MCF 10A (cell line): ENCODE measurements at regions not wholly inside any gene's neighbourhood (a gene's known extent, or its start where the extent isn't known, plus 50 kb on each side); places are given as distances from the start of the nearest gene placed in this dataset.

Experiments
- BruUV-seq: library from RNA; stranded (reverse); fragments of 400-500 nt; replicated peaks from 2 replicates; lab custom pipeline; 2021; lab: Mats Ljungman, UMichigan
- CTCF ChIA-PET: fragments of 300-600 bp; sonication (Branson Sonifier 250); formaldehyde crosslinking; extraction: SDS; loops from one replicate; lab custom pipeline; 2021; ENCODE audit warnings: antibody characterized with exemption, inconsistent platforms; lab: Yijun Ruan, JAX
- POLR2A ChIA-PET: fragments of 300-600, 350-650 bp; sonication (Branson Sonifier 250); formaldehyde crosslinking; extraction: SDS; loops from one replicate; lab custom pipeline; 2020; ENCODE audit warnings: antibody characterized with exemption, inconsistent platforms; lab: Yijun Ruan, JAX
- DNase-seq: peaks from one replicate; pipeline ENCODE4 v3.0.0-alpha.2; 2018; ENCODE audit not compliant: unreplicated experiment
- H3K27ac Mint-ChIP-seq: one replicate; pipeline ENCODE4 v1.8.0; 2022; ENCODE audit warnings: mild to moderate bottlenecking, low read depth, mixed read lengths; ENCODE audit not compliant: unreplicated experiment
- H3K27me3 Mint-ChIP-seq: one replicate; pipeline ENCODE4 v1.8.0; 2022; ENCODE audit warnings: mixed read lengths; ENCODE audit not compliant: insufficient read depth, unreplicated experiment
- H3K36me3 Mint-ChIP-seq: one replicate; pipeline ENCODE4 v1.8.0; 2022; ENCODE audit warnings: mild to moderate bottlenecking, moderate library complexity, mixed read lengths; ENCODE audit not compliant: insufficient read depth, unreplicated experiment
- H3K4me1 Mint-ChIP-seq: one replicate; pipeline ENCODE4 v1.8.0; 2022; ENCODE audit warnings: mixed read lengths; ENCODE audit not compliant: insufficient read depth, unreplicated experiment
- H3K4me3 Mint-ChIP-seq: one replicate; pipeline ENCODE4 v1.8.0; 2022; ENCODE audit warnings: mild to moderate bottlenecking, moderate library complexity, mixed read lengths; ENCODE audit not compliant: unreplicated experiment
- H3K9me3 Mint-ChIP-seq: one replicate; pipeline ENCODE4 v1.8.0; 2022; ENCODE audit warnings: mixed read lengths; ENCODE audit not compliant: unreplicated experiment
- intact Hi-C: fragments of 100-400 bp; cut with micrococcal nuclease; formaldehyde crosslinking; loops from 2 replicates; pipeline ENCODE4 v1.14.1; 2022
- TF ChIP-seq, protein P1 (sequence below): fragments of 200-600 bp; IDR thresholded peaks from one replicate; pipeline ENCODE4 v1.8.0; 2022; ENCODE audit warnings: antibody characterized with exemption, mild to moderate bottlenecking; ENCODE audit not compliant: unreplicated experiment

DNA sequence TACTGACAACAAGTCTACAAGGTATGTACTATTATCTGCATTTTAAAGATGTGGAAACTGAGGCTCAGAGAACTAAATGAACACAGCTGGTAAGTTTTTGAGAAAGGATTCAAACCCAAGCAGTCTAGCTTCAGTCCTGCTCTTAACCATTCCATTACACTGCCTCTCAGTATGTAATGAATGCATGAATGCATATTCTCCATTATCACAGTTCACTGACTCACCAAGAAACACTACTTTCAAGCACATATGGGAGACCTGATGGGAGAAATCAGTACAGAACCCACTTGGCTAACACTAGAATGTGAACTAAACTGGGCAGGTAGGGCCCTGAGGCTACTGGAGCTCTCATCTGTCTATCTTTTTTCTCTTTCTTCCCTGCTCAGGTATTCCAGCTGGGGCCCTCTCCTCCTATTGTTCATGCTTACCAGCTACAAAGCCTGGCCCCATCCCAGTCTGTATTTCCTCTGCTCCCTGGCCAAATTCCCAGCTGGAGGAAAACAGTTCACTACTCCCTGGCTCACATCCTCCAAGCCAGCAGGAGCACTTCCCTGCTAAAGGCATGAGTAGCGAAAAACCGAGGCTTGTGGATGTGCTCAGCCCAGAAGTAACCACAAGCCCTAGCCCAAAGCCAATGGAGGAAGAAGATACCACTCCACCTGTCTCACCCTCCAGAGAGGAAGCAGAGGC, 178.2 kb upstream of the ARHGEF9 start:
- DNase-seq = no peak
- no peak overlapping the region for H3K4me3 Mint-ChIP-seq
- no peaks in the 10 kb centered on the region for H3K36me3 Mint-ChIP-seq
- ChIA-PET POLR2A (no interaction called here), CTCF (no interaction called here)
- TF ChIP-seq, protein P1, sequence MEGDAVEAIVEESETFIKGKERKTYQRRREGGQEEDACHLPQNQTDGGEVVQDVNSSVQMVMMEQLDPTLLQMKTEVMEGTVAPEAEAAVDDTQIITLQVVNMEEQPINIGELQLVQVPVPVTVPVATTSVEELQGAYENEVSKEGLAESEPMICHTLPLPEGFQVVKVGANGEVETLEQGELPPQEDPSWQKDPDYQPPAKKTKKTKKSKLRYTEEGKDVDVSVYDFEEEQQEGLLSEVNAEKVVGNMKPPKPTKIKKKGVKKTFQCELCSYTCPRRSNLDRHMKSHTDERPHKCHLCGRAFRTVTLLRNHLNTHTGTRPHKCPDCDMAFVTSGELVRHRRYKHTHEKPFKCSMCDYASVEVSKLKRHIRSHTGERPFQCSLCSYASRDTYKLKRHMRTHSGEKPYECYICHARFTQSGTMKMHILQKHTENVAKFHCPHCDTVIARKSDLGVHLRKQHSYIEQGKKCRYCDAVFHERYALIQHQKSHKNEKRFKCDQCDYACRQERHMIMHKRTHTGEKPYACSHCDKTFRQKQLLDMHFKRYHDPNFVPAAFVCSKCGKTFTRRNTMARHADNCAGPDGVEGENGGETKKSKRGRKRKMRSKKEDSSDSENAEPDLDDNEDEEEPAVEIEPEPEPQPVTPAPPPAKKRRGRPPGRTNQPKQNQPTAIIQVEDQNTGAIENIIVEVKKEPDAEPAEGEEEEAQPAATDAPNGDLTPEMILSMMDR = no peak
- no peak overlapping the region for H3K27ac Mint-ChIP-seq
- intact Hi-C loops = no loop called here
- BruUV-seq = no TSS peak
- peaks cover 44% of the 10 kb centered on the region for H3K9me3 Mint-ChIP-seq
- no peaks in the 10 kb centered on the region for H3K4me1 Mint-ChIP-seq
- H3K27me3 Mint-ChIP-seq = no peaks in the 10 kb centered on the region

DNA sequence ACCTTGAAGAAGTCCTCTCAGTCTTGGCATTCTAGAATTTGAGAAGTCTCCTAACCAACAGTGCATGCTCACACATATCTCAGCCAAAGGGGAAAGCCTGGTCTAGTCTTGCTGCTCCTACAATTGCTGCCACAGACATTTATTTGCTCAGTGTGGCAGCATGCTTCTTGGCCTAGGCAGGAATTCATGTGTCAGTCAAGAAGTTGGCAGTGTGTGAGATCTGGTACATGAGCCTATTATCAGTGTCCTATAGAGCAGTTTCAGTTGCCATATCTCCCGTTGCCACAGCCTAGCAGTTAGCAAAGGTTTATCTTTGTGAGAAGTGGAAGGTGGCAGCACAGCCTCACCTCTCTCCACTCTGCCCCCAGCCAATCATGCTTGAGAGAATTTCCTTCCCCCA, 176.9 kb upstream of the ARHGEF9 start:
- ChIA-PET POLR2A (no interaction called here), CTCF (no interaction called here)
- no TSS peak for BruUV-seq
- H3K27me3 Mint-ChIP-seq = no peaks in the 10 kb centered on the region
- H3K27ac Mint-ChIP-seq = no peak overlapping the region
- H3K4me3 Mint-ChIP-seq = no peak overlapping the region
- TF ChIP-seq, protein P1 = no peak
- no peak for DNase-seq
- peaks cover 5% of the 10 kb centered on the region for H3K36me3 Mint-ChIP-seq
- peaks cover 40% of the 10 kb centered on the region for H3K9me3 Mint-ChIP-seq
- H3K4me1 Mint-ChIP-seq = no peaks in the 10 kb centered on the region
- intact Hi-C loops = no loop called here

DNA sequence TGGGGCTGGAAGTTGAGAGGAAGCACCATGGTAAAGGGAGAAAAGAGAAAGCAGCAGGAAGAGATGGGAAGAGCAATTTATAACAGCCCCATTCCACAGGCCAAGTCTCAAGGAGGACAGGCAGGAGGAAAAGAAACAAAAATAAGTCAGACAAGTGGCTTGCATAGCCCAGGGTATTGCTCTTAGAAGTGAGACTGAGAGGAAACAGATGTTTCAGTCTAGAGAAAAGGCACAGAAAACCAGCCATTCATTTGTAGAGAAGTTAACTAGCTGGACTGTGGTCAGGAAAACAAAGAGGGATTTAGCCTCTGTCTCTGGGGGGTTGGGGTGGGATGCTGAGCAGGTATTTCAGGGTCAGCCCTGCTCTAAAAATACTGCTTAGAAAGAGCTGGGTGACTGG, 175.0 kb upstream of the ARHGEF9 start:
- H3K9me3 Mint-ChIP-seq = peaks cover 26% of the 10 kb centered on the region
- intact Hi-C loops = no loop called here
- ChIA-PET POLR2A (no interaction called here), CTCF (no interaction called here)
- TF ChIP-seq, protein P1 = no peak
- H3K36me3 Mint-ChIP-seq = peaks cover 5% of the 10 kb centered on the region
- DNase-seq = no peak
- H3K4me3 Mint-ChIP-seq = no peak overlapping the region
- H3K4me1 Mint-ChIP-seq = no peaks in the 10 kb centered on the region
- H3K27ac Mint-ChIP-seq = no peak overlapping the region
- BruUV-seq = no TSS peak
- H3K27me3 Mint-ChIP-seq = no peaks in the 10 kb centered on the region

DNA sequence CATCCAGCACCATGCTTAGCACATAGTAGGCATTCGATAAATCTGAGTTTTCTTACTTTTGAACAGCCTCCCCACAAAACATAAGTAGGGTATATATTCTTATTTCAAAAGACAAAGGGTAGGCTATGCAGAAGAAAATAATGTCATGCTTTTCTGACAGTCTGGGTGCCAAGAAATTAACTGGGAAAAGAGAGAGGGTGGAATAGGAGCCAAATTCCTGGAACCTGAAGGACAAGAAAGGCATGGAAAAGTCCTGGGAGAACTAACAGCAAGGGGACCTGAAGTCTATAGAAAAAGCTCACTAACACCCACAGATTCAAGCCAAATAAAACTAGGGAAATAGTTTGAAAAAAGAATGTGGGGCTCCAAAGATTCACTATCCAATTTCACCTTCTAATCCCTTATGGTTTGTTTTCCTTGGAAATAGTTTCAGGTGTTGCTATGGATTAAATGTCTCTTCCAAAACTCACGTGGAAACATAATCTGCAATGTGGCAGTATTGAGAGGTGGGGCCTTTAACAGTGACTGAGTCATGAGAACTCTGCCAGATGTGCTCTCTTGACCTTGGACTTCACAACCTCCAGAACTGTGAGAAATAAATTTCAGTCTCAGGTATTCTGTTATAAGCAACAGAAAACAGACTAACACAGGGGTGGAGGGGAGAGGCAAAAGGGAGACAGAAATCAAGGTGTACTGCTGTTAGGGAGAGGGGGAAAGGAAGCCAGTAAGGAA, 173.3 kb upstream of the ARHGEF9 start:
- DNase-seq = no peak
- BruUV-seq = no TSS peak
- CTCF ChIA-PET = no interaction called here
- Mint-ChIP-seq H3K4me1 (no peaks in the 10 kb centered on the region), H3K9me3 (peaks cover 34% of the 10 kb centered on the region), H3K36me3 (peaks cover 5% of the 10 kb centered on the region), H3K4me3 (no peak overlapping the region), H3K27ac (no peak overlapping the region), H3K27me3 (no peaks in the 10 kb centered on the region)
- intact Hi-C loops = no loop called here
- TF ChIP-seq, protein P1 = no peak
- POLR2A ChIA-PET = no interaction called here
